GM12865 (cell line): ENCODE measurements at regions not wholly inside any gene's neighbourhood (a gene's known extent, or its start where the extent isn't known, plus 50 kb on each side); places are given as distances from the start of the nearest gene placed in this dataset.

ENCODE experiments used
- DNase-seq: peaks from one replicate; pipeline ENCODE4 v3.0.0; 2010; ENCODE audit warnings: low read depth
- H3K4me3 ChIP-seq: 2 replicates; pipeline ENCODE4 v1.5.1; 2011; ENCODE audit warnings: mild to moderate bottlenecking, low read depth, low read length, control low read depth
- TF ChIP-seq, protein P1 (sequence below): IDR thresholded peaks from 2 replicates; pipeline ENCODE4 v1.5.1; 2011; ENCODE audit warnings: low read length, control low read depth, low read depth, inconsistent platforms; ENCODE audit not compliant: insufficient read depth; ENCODE audit errors: missing control alignments

DNA sequence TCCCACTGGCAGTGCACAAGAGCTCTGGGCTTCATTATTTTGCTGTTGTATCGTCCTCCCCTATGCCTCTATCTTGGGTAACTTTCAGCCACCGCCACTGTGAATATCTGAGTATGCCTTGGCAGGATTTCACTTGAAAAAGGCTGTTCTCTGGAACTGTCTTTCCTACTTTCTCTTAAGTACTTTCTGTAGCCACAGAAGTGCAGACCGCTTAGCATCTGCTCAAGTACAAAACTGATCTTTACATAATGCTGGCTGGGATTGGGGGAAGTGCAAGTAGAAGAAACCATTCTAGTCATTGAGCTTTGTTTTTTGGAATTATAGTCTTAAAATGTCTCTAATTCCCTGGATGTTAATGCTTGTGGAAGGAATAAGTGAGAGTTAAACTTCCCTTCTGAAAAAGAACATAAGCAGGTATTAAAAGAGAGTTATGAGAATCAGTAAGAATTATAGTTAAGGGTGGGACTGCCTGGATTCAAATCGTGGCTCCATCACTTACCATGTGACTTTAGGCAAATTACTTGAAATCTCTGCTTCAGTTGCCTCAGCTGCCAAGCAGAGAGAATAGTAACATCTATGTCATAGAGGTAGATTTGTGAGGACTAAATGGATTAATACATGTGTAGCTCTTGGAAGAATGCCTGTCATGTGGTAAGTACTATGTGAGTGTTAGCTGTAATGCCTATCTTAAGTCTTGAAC lies 77.5 kb downstream of the MID1IP1 start:
- no peak overlapping the region for H3K4me3 ChIP-seq
- TF ChIP-seq, protein P1, sequence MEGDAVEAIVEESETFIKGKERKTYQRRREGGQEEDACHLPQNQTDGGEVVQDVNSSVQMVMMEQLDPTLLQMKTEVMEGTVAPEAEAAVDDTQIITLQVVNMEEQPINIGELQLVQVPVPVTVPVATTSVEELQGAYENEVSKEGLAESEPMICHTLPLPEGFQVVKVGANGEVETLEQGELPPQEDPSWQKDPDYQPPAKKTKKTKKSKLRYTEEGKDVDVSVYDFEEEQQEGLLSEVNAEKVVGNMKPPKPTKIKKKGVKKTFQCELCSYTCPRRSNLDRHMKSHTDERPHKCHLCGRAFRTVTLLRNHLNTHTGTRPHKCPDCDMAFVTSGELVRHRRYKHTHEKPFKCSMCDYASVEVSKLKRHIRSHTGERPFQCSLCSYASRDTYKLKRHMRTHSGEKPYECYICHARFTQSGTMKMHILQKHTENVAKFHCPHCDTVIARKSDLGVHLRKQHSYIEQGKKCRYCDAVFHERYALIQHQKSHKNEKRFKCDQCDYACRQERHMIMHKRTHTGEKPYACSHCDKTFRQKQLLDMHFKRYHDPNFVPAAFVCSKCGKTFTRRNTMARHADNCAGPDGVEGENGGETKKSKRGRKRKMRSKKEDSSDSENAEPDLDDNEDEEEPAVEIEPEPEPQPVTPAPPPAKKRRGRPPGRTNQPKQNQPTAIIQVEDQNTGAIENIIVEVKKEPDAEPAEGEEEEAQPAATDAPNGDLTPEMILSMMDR, result no peak
- DNase-seq, result no peak

DNA sequence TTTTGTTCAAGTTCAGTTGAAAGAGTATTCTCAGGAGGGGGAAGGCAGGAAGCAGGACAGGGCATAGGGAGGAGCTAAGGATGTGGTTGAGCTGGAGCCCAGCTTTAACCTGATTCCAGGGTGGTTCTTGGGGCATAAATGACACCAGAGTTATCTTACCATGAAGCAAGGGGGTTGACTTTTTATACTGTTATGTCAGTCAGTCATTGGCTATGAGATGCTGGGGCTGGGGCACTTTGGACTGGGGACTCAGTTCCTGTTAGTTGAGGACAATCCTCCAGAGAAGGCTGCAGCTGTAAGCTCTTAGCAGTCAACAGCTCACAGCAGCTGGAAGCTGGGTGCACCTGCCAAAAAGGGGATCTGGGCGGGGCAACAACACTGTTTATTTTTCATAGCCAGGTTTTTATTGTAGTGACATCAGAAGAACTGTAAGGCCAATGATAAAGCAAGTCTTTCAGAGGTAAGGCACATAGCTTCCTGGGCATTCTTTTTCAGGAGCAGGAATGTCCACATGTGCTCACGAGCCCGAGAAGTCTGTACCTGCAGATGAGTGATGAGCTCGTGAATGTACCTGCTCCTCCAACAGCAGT lies 78.5 kb downstream of the MID1IP1 start:
- TF ChIP-seq, protein P1, result no peak
- peak; percentile 63 for DNase-seq
- H3K4me3 ChIP-seq, result no peak overlapping the region

DNA sequence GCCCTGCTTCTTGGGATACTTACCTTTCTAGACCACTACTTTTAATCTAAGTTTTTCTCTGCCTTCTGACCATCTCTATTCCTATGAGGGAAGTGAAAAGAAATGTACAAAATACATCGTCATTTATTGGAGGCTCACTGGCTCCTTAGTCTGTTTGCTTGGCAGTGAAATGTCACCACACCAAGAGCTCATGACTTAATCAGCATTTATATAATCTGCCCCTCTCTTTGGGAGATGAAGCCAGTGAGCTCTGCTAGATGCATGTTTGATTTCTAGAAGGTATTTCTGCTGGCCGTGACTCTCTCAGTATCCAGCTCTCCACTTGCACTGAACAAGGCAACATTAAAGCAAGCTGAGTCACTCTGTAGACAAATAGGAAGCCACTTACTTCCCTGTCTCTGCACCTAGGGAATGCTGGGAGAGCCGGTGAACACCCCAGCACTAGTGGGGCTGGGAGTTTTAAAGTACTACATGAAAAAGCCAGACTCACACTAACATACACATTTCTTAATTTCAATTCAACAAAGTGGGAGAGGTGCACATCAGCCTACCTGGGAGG lies 79.1 kb downstream of the MID1IP1 start:
- TF ChIP-seq, protein P1, result no peak
- H3K4me3 ChIP-seq, result no peak overlapping the region
- no peak for DNase-seq

DNA sequence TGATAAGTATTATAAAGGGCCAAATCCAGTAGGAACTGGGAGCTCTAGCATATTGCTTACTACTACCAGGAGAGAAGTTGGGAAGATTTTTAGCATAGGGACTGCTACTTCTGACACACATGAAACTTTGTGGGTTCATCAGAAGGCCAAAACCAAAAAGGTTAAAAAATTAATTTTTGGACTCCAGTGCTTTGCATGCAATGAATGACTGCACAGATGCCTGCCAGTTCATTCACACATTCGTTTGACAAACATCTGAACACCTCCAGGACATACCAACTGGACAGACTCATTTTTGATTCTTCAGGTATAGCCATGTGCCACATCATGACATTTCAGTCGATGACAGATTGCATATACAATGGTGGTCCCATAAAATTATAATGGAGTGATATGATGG lies 79.8 kb downstream of the MID1IP1 start:
- DNase-seq, result peak; percentile 12
- TF ChIP-seq, protein P1, result no peak
- H3K4me3 ChIP-seq, result no peak overlapping the region

DNA sequence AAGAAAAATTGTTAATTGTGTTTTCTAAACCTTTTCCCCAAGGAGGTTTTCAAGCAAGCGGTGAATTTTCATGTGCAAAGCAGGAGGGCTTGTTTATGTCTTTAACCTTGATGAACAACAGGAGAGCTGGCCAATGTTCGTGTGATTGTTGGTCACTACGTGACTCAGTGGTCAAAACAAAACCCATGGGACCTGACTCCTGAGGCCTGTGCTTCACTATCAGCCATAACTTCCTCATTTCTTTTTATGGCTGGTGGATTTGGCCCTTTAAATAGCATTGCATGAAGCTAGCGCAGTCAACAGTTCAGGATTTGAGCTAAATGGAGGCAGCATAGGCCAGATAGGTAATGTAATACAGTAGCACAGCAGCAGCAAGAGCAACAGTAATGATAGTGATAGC lies 80.5 kb downstream of the MID1IP1 start:
- TF ChIP-seq, protein P1, result no peak
- DNase-seq, result peak; percentile 51
- no peak overlapping the region for H3K4me3 ChIP-seq

DNA sequence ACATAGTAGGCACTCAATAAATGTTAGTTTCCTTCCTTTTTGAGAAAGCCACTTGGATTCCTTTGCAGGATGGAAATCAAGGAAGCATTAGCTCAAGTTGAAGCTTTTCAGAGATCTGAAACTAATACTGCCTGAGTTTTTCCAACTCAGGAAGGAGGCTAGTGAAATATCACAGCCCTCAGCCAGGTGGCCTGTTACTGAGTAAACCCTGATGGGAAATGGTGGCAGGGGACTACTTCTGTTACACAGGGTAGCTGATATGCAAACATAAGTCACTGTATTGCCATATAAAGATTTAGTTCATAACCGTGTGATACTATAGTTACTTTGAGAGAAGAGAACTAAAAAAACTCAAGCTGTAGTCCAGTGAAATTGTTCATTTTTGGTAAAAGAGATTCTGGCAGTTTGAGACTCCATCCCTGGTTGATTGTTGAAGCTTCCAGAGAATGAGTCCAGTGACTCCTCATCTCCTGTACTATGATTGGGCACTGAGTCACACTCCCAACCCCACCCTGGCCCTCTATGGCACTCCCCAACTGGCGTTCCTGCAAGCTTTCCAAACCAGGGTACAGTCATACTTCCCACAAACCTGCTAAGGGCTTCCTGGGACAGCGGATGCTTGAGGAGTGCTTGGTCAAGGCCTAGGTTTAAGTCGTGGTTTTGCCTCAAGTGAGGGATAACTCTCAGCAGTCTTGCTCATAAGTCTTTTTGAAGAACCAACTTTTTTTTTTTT lies 81.8 kb downstream of the MID1IP1 start:
- no peak overlapping the region for H3K4me3 ChIP-seq
- TF ChIP-seq, protein P1, result no peak
- DNase-seq, result no peak
